ENCODE measurements at regions not wholly inside any gene's neighbourhood (a gene's known extent, or its start where the extent isn't known, plus 50 kb on each side); places are given as distances from the start of the nearest gene placed in this dataset.

DNA sequence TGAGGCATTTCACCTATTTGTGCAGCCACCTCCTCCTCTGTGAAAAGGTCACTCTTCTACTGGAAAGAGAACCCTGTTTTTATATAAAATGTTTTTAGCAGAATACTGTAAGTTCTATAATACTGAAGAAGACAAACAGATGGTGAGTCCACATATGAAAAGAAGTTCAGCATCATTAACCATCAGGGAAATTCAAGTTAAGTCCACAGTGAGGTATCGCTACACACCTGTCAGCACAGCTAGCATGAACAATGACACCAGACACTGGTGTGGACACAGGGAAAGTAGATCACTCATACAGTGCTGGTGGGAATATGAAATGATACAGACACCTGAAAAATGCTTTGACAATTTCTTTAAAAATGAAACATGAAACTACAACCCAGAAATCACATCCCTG is 133.0 kb downstream of the MAD2L1 start:
- TF ChIP-seq, protein P1, sequence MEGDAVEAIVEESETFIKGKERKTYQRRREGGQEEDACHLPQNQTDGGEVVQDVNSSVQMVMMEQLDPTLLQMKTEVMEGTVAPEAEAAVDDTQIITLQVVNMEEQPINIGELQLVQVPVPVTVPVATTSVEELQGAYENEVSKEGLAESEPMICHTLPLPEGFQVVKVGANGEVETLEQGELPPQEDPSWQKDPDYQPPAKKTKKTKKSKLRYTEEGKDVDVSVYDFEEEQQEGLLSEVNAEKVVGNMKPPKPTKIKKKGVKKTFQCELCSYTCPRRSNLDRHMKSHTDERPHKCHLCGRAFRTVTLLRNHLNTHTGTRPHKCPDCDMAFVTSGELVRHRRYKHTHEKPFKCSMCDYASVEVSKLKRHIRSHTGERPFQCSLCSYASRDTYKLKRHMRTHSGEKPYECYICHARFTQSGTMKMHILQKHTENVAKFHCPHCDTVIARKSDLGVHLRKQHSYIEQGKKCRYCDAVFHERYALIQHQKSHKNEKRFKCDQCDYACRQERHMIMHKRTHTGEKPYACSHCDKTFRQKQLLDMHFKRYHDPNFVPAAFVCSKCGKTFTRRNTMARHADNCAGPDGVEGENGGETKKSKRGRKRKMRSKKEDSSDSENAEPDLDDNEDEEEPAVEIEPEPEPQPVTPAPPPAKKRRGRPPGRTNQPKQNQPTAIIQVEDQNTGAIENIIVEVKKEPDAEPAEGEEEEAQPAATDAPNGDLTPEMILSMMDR (IDR thresholded peaks at IDR 0.05): no peak
- no peak for TF ChIP-seq POLR2A (IDR thresholded peaks at IDR 0.05)

Data from adrenal gland (tissue), 5 donors.